ENCODE measurements at regions not wholly inside any gene's neighbourhood (a gene's known extent, or its start where the extent isn't known, plus 50 kb on each side); places are given as distances from the start of the nearest gene placed in this dataset.

GRCh38 chr13:68185444-68186141 lies 955.5 kb upstream of the PCDH9 start:
- no peak for TF ChIP-seq CTCF (IDR thresholded peaks at IDR 0.05; ENCODE audit: low read depth, low read length)
- no peak overlapping the region for H3K4me3 ChIP-seq (ENCODE audit: low read depth, low read length)
- no peak for DNase-seq (ENCODE audit: low read depth)

GRCh38 chr13:68176475-68176874 lies 946.3 kb upstream of the PCDH9 start:
- DNase-seq (ENCODE audit: low read depth) = no peak
- no peak overlapping the region for H3K4me3 ChIP-seq (ENCODE audit: low read depth, low read length)
- TF ChIP-seq POLR2A (IDR thresholded peaks at IDR 0.05; ENCODE audit: extremely low read depth, insufficient read length) (no peak), MAX (IDR thresholded peaks at IDR 0.05; ENCODE audit: low read depth, low read length) (no peak), CTCF (IDR thresholded peaks at IDR 0.05; ENCODE audit: low read depth, low read length) (no peak)

- H3K4me3 ChIP-seq (ENCODE audit: low read depth, low read length) = no peak overlapping the region
- DNase-seq (ENCODE audit: low read depth) = no peak
- TF ChIP-seq MAX (IDR thresholded peaks at IDR 0.05; ENCODE audit: low read depth, low read length) (no peak), CTCF (IDR thresholded peaks at IDR 0.05; ENCODE audit: low read depth, low read length) (no peak), POLR2A (IDR thresholded peaks at IDR 0.05; ENCODE audit: extremely low read depth, insufficient read length) (no peak), MYC (IDR thresholded peaks at IDR 0.05; ENCODE audit: low read depth, low read length) (no peak)
These were observed 944.8 kb upstream of the PCDH9 start for GRCh38 chr13:68174893-68175292.

GRCh38 chr13:68173111-68173510 lies 943.0 kb upstream of the PCDH9 start:
- DNase-seq (ENCODE audit: low read depth) = no peak
- no peak for TF ChIP-seq CTCF (IDR thresholded peaks at IDR 0.05; ENCODE audit: low read depth, low read length)
- TF ChIP-seq MAX (IDR thresholded peaks at IDR 0.05; ENCODE audit: low read depth, low read length) = no peak
- no peak for TF ChIP-seq POLR2A (IDR thresholded peaks at IDR 0.05; ENCODE audit: extremely low read depth, insufficient read length)
- TF ChIP-seq MYC (IDR thresholded peaks at IDR 0.05; ENCODE audit: low read depth, low read length) = no peak
- H3K4me3 ChIP-seq (ENCODE audit: low read depth, low read length) = no peak overlapping the region

GRCh38 chr13:68170961-68171360 lies 940.8 kb upstream of the PCDH9 start:
- no peak overlapping the region for H3K4me3 ChIP-seq (ENCODE audit: low read depth, low read length)
- no peak for TF ChIP-seq MYC (IDR thresholded peaks at IDR 0.05; ENCODE audit: low read depth, low read length)
- TF ChIP-seq CTCF (IDR thresholded peaks at IDR 0.05; ENCODE audit: low read depth, low read length) = no peak
- TF ChIP-seq POLR2A (IDR thresholded peaks at IDR 0.05; ENCODE audit: extremely low read depth, insufficient read length) = no peak
- no peak for TF ChIP-seq MAX (IDR thresholded peaks at IDR 0.05; ENCODE audit: low read depth, low read length)
- no peak for DNase-seq (ENCODE audit: low read depth)

- no peak overlapping the region for H3K4me3 ChIP-seq (ENCODE audit: low read depth, low read length)
These were observed 938.3 kb upstream of the PCDH9 start for GRCh38 chr13:68168448-68168847.

More at GRCh38 chr13:68168448-68168847, 938.3 kb upstream of the PCDH9 start:
- no peak for TF ChIP-seq CTCF (IDR thresholded peaks at IDR 0.05; ENCODE audit: low read depth, low read length)
- TF ChIP-seq POLR2A (IDR thresholded peaks at IDR 0.05; ENCODE audit: extremely low read depth, insufficient read length) = no peak
- TF ChIP-seq MYC (IDR thresholded peaks at IDR 0.05; ENCODE audit: low read depth, low read length) = no peak
- no peak for DNase-seq (ENCODE audit: low read depth)
